ENCODE measurements at regions not wholly inside any gene's neighbourhood (a gene's known extent, or its start where the extent isn't known, plus 50 kb on each side); places are given as distances from the start of the nearest gene placed in this dataset.
"Not testable (repeated sequence)": the region's sequence is repeated elsewhere in the genome, so short reads cannot be mapped to it uniquely, and the experiment has no call there.

GRCh38 chr15:69862540-69862939 is 235.2 kb downstream of the TLE3 start:
- no peak for DNase-seq (ENCODE audit: low spot score)

GRCh38 chr15:69863446-69863845 is 234.3 kb downstream of the TLE3 start:
- no peak for DNase-seq (ENCODE audit: low spot score)

GRCh38 chr15:69865369-69865768 is 232.3 kb downstream of the TLE3 start:
- DNase-seq (ENCODE audit: low spot score): no peak

- no peak for DNase-seq (ENCODE audit: low spot score)
Measured at GRCh38 chr15:69868756-69869155, 229.0 kb downstream of the TLE3 start.

GRCh38 chr15:69869291-69869690 is 228.4 kb downstream of the TLE3 start:
- no peak for DNase-seq (ENCODE audit: low spot score)

- DNase-seq (ENCODE audit: low spot score): no peak
Measured at GRCh38 chr15:69869881-69870505, 227.7 kb downstream of the TLE3 start.

- no peak for DNase-seq (ENCODE audit: low spot score)
Measured at GRCh38 chr15:69871511-69872134, 226.1 kb downstream of the TLE3 start.

- no peak for DNase-seq (ENCODE audit: low spot score)
Measured at GRCh38 chr15:69873807-69874206, 223.9 kb downstream of the TLE3 start.

GRCh38 chr15:69874321-69874720 is 223.4 kb downstream of the TLE3 start:
- DNase-seq (ENCODE audit: low spot score): no peak

- DNase-seq (ENCODE audit: low spot score): no peak
Measured at GRCh38 chr15:69876064-69876940, 221.4 kb downstream of the TLE3 start.

- not testable (repeated sequence) for DNase-seq (ENCODE audit: low spot score)
Measured at GRCh38 chr15:69879963-69880362, 217.8 kb downstream of the TLE3 start.

- DNase-seq (ENCODE audit: low spot score): no peak
Measured at GRCh38 chr15:69880571-69881301, 217.0 kb downstream of the TLE3 start.

GRCh38 chr15:69881302-69881670 is 216.4 kb downstream of the TLE3 start:
- no peak for DNase-seq (ENCODE audit: low spot score)

GRCh38 chr15:69881766-69882165 is 216.0 kb downstream of the TLE3 start:
- no peak for DNase-seq (ENCODE audit: low spot score)

- no peak for DNase-seq (ENCODE audit: low spot score)
Measured at GRCh38 chr15:69883306-69883705, 214.4 kb downstream of the TLE3 start.

- peak; percentile 29 for DNase-seq (ENCODE audit: low spot score)
Measured at GRCh38 chr15:69885173-69885955, 212.4 kb downstream of the TLE3 start.

- DNase-seq (ENCODE audit: low spot score): no peak
Measured at GRCh38 chr15:69887009-69887408, 210.7 kb downstream of the TLE3 start.

- no peak for DNase-seq (ENCODE audit: low spot score)
Measured at GRCh38 chr15:69887553-69887952, 210.2 kb downstream of the TLE3 start.

GRCh38 chr15:69888406-69888805 is 209.3 kb downstream of the TLE3 start:
- no peak for DNase-seq (ENCODE audit: low spot score)

GRCh38 chr15:69891070-69891536 is 206.6 kb downstream of the TLE3 start:
- DNase-seq (ENCODE audit: low spot score): no peak

GRCh38 chr15:69891606-69892005 is 206.1 kb downstream of the TLE3 start:
- no peak for DNase-seq (ENCODE audit: low spot score)

- DNase-seq (ENCODE audit: low spot score): no peak
Measured at GRCh38 chr15:69892351-69892750, 205.4 kb downstream of the TLE3 start.

Data from COLO829 (cell line).